SK-N-SH (cell line): ENCODE measurements at regions not wholly inside any gene's neighbourhood (a gene's known extent, or its start where the extent isn't known, plus 50 kb on each side); places are given as distances from the start of the nearest gene placed in this dataset.

Experiments used
- CTCF ChIP-seq: fragments of 200-600 bp; sonication (generic); IDR thresholded peaks from 2 replicates; pipeline ENCODE4 v1.6.1; 2017; ENCODE audit warnings: antibody characterized with exemption, mild to moderate bottlenecking, moderate library complexity
- JUND ChIP-seq: IDR thresholded peaks from 2 replicates; pipeline ENCODE4 v1.4.0; 2012

- no peak for TF ChIP-seq CTCF
- no peak for TF ChIP-seq JUND
Measured at GRCh38 chrX:10859353-10859752, 239.0 kb upstream of the MID1 start.
